ENCODE measurements at regions not wholly inside any gene's neighbourhood (a gene's known extent, or its start where the extent isn't known, plus 50 kb on each side); places are given as distances from the start of the nearest gene placed in this dataset.

- TF ChIP-seq POLR2A (IDR thresholded peaks at IDR 0.05; ENCODE audit: extremely low read depth, insufficient read length) (no peak), MYC (IDR thresholded peaks at IDR 0.05; ENCODE audit: low read depth, low read length) (no peak)
- TF ChIP-seq, protein P1, sequence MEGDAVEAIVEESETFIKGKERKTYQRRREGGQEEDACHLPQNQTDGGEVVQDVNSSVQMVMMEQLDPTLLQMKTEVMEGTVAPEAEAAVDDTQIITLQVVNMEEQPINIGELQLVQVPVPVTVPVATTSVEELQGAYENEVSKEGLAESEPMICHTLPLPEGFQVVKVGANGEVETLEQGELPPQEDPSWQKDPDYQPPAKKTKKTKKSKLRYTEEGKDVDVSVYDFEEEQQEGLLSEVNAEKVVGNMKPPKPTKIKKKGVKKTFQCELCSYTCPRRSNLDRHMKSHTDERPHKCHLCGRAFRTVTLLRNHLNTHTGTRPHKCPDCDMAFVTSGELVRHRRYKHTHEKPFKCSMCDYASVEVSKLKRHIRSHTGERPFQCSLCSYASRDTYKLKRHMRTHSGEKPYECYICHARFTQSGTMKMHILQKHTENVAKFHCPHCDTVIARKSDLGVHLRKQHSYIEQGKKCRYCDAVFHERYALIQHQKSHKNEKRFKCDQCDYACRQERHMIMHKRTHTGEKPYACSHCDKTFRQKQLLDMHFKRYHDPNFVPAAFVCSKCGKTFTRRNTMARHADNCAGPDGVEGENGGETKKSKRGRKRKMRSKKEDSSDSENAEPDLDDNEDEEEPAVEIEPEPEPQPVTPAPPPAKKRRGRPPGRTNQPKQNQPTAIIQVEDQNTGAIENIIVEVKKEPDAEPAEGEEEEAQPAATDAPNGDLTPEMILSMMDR (IDR thresholded peaks at IDR 0.05; ENCODE audit: low read depth, low read length), result no peak
Observed at GRCh38 chr6:26305641-26305969, 59.4 kb upstream of the BTN3A2 start.
